ENCODE measurements at regions not wholly inside any gene's neighbourhood (a gene's known extent, or its start where the extent isn't known, plus 50 kb on each side); places are given as distances from the start of the nearest gene placed in this dataset.

- Histone ChIP-seq H3K9me2 (replicated peaks; ENCODE audit: low read length) (0 out of 2 replicates have a peak, but pooled peaks cover 3% of the 10 kb centered on the region), H3K4me2 (ENCODE audit: low read length) (no peak overlapping the region), H3K79me2 (ENCODE audit: low read length) (no peaks in the 10 kb centered on the region), H3K4me3 (ENCODE audit: low read length) (no peak overlapping the region), H3K9ac (ENCODE audit: low read length) (no peak overlapping the region), H3K36me3 (ENCODE audit: low read depth, low read length) (no peaks in the 10 kb centered on the region), H4K20me1 (ENCODE audit: low read length) (no peaks in the 10 kb centered on the region), H3F3A (ENCODE audit: low read length, unreplicated experiment) (no peaks in the 10 kb centered on the region), H3K4me1 (ENCODE audit: insufficient read depth, low read length) (no peaks in the 10 kb centered on the region), H3K27me3 (ENCODE audit: low read length) (no peaks in the 10 kb centered on the region), H3K9me3 (ENCODE audit: low read length) (no peaks in the 10 kb centered on the region), H3K27ac (ENCODE audit: low read length) (no peak overlapping the region), H2AFZ (ENCODE audit: low read length) (no peak overlapping the region)
- no peak for ATAC-seq
- no peak for DNase-seq
- no peak for TF ChIP-seq EZH2 (IDR thresholded peaks at IDR 0.05; ENCODE audit: low read length, unreplicated experiment)
- TF ChIP-seq EZH2phosphoT487 (IDR thresholded peaks at IDR 0.05; ENCODE audit: borderline replicate concordance, low read length), result no peak
- TF ChIP-seq, protein P1, sequence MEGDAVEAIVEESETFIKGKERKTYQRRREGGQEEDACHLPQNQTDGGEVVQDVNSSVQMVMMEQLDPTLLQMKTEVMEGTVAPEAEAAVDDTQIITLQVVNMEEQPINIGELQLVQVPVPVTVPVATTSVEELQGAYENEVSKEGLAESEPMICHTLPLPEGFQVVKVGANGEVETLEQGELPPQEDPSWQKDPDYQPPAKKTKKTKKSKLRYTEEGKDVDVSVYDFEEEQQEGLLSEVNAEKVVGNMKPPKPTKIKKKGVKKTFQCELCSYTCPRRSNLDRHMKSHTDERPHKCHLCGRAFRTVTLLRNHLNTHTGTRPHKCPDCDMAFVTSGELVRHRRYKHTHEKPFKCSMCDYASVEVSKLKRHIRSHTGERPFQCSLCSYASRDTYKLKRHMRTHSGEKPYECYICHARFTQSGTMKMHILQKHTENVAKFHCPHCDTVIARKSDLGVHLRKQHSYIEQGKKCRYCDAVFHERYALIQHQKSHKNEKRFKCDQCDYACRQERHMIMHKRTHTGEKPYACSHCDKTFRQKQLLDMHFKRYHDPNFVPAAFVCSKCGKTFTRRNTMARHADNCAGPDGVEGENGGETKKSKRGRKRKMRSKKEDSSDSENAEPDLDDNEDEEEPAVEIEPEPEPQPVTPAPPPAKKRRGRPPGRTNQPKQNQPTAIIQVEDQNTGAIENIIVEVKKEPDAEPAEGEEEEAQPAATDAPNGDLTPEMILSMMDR (conservative IDR thresholded peaks at IDR 0.05; ENCODE audit: low read depth, low read length), result no peak
- BruUV-seq (replicated peaks), result no TSS peak
- intact Hi-C loops (cut with micrococcal nuclease), result no loop called here
- ChIA-PET CTCF (no interaction called here), POLR2A (ENCODE audit: unreplicated experiment) (interaction anchor here (0.6 kb wide), 1 partner anchor 73 kb away, joined by 3 read pairs; no protein-coding TSS in a partner anchor)
Measured at GRCh38 chr14:88089445-88089844, 84.5 kb downstream of the GPR65 start.

GRCh38 chr14:88092529-88092928 lies 87.6 kb downstream of the GPR65 start:
- no peaks in the 10 kb centered on the region for H3K79me2 ChIP-seq (ENCODE audit: low read length)
- no peaks in the 10 kb centered on the region for H3K27me3 ChIP-seq (ENCODE audit: low read length)
- no peaks in the 10 kb centered on the region for H4K20me1 ChIP-seq (ENCODE audit: low read length)
- no peaks in the 10 kb centered on the region for H3K9me3 ChIP-seq (ENCODE audit: low read length)
- no peak overlapping the region for H3K9ac ChIP-seq (ENCODE audit: low read length)
- H3K9me2 ChIP-seq (replicated peaks; ENCODE audit: low read length), result 0 out of 2 replicates have a peak, but pooled peaks cover 3% of the 10 kb centered on the region
- no peak overlapping the region for H3K27ac ChIP-seq (ENCODE audit: low read length)
- H3K4me1 ChIP-seq (ENCODE audit: insufficient read depth, low read length), result no peaks in the 10 kb centered on the region
- CTCF ChIA-PET, result interaction anchor here (0.6 kb wide), 1 partner anchor 973 kb away, joined by 3 read pairs; no protein-coding TSS in a partner anchor
- no peak overlapping the region for H3K4me2 ChIP-seq (ENCODE audit: low read length)
- intact Hi-C loops (cut with micrococcal nuclease), result no loop called here
- no peaks in the 10 kb centered on the region for H3F3A ChIP-seq (ENCODE audit: low read length, unreplicated experiment)
- no TSS peak for BruUV-seq (replicated peaks)
- POLR2A ChIA-PET (ENCODE audit: unreplicated experiment), result no interaction called here
- TF ChIP-seq, protein P1 (conservative IDR thresholded peaks at IDR 0.05; ENCODE audit: low read depth, low read length), result no peak
- TF ChIP-seq EZH2 (IDR thresholded peaks at IDR 0.05; ENCODE audit: low read length, unreplicated experiment) (no peak), EZH2phosphoT487 (IDR thresholded peaks at IDR 0.05; ENCODE audit: borderline replicate concordance, low read length) (no peak)
- H3K36me3 ChIP-seq (ENCODE audit: low read depth, low read length), result no peaks in the 10 kb centered on the region
- no peak overlapping the region for H3K4me3 ChIP-seq (ENCODE audit: low read length)
- DNase-seq (no peak), ATAC-seq (no peak)
- H2AFZ ChIP-seq (ENCODE audit: low read length), result no peak overlapping the region

GRCh38 chr14:88095791-88096190 lies 90.9 kb downstream of the GPR65 start:
- Histone ChIP-seq H3K36me3 (ENCODE audit: low read depth, low read length) (no peaks in the 10 kb centered on the region), H3K27ac (ENCODE audit: low read length) (no peak overlapping the region), H3K27me3 (ENCODE audit: low read length) (no peaks in the 10 kb centered on the region), H3K9me3 (ENCODE audit: low read length) (no peaks in the 10 kb centered on the region), H4K20me1 (ENCODE audit: low read length) (no peaks in the 10 kb centered on the region), H3K4me3 (ENCODE audit: low read length) (no peak overlapping the region), H3K9ac (ENCODE audit: low read length) (no peak overlapping the region), H3K4me2 (ENCODE audit: low read length) (no peak overlapping the region), H3F3A (ENCODE audit: low read length, unreplicated experiment) (no peaks in the 10 kb centered on the region), H3K4me1 (ENCODE audit: insufficient read depth, low read length) (no peaks in the 10 kb centered on the region), H3K79me2 (ENCODE audit: low read length) (no peaks in the 10 kb centered on the region), H3K9me2 (replicated peaks; ENCODE audit: low read length) (no peaks in the 10 kb centered on the region), H2AFZ (ENCODE audit: low read length) (no peak overlapping the region)
- TF ChIP-seq EZH2phosphoT487 (IDR thresholded peaks at IDR 0.05; ENCODE audit: borderline replicate concordance, low read length) (no peak), EZH2 (IDR thresholded peaks at IDR 0.05; ENCODE audit: low read length, unreplicated experiment) (no peak)
- TF ChIP-seq, protein P1 (conservative IDR thresholded peaks at IDR 0.05; ENCODE audit: low read depth, low read length), result no peak
- intact Hi-C loops (cut with micrococcal nuclease), result no loop called here
- no TSS peak for BruUV-seq (replicated peaks)
- POLR2A ChIA-PET (ENCODE audit: unreplicated experiment), result no interaction called here
- ATAC-seq (peak; percentile 58), DNase-seq (peak; percentile 29)
- CTCF ChIA-PET, result no interaction called here

Measured in PC-3 (cell line).